GM12872 (cell line): ENCODE measurements at regions not wholly inside any gene's neighbourhood (a gene's known extent, or its start where the extent isn't known, plus 50 kb on each side); places are given as distances from the start of the nearest gene placed in this dataset.

Experiments used
- TF ChIP-seq, protein P1 (sequence below): IDR thresholded peaks from 3 replicates; pipeline ENCODE4 v1.5.1; 2011; ENCODE audit warnings: low read depth, mild to moderate bottlenecking, low read length, moderate library complexity; ENCODE audit not compliant: insufficient read depth

- TF ChIP-seq, protein P1, sequence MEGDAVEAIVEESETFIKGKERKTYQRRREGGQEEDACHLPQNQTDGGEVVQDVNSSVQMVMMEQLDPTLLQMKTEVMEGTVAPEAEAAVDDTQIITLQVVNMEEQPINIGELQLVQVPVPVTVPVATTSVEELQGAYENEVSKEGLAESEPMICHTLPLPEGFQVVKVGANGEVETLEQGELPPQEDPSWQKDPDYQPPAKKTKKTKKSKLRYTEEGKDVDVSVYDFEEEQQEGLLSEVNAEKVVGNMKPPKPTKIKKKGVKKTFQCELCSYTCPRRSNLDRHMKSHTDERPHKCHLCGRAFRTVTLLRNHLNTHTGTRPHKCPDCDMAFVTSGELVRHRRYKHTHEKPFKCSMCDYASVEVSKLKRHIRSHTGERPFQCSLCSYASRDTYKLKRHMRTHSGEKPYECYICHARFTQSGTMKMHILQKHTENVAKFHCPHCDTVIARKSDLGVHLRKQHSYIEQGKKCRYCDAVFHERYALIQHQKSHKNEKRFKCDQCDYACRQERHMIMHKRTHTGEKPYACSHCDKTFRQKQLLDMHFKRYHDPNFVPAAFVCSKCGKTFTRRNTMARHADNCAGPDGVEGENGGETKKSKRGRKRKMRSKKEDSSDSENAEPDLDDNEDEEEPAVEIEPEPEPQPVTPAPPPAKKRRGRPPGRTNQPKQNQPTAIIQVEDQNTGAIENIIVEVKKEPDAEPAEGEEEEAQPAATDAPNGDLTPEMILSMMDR, result no peak
These were observed 420.3 kb upstream of the PRICKLE1 start for GRCh38 chr12:43009846-43010240.

DNA sequence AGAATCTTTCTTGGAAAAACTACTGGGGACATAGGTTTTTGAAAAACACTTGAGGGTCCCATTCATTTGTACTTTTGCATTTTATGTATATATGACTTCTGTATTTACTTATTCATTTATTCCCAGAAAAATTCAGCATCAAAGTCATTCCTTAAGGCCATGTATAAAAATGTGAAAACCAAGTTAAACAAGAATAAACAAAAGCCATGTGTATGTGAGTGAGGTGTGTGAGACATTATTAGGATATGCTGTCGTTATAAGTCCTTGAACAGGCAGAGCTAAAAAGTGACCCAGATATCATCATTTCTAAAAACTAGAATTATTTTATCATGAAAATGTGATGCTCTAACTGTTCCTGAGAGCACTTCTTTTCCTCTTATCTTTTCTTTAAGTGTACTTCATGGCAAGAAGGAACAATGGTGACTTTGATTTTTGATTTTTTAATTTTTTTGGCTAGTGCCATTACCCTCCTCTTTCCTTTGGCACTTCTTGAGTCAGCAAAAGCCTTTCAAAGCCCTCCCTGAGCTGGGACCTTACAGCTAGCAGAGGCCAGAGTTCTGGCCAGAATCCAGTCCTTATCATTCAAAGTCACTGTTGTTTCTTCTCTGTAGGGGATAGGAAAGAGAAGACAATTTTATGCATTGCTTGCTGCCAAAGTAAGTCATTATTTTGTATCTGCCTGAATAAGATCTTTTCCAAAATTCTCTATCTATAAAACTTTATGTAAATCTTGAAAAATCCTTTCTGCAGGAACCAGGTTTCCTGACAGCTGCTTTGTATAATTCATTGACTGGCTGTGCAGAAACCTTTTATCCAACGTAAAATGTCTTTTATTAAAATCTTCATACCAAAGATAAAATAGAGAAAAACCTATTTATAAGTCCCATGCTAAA lies 419.7 kb upstream of the PRICKLE1 start:
- TF ChIP-seq, protein P1, result no peak

DNA sequence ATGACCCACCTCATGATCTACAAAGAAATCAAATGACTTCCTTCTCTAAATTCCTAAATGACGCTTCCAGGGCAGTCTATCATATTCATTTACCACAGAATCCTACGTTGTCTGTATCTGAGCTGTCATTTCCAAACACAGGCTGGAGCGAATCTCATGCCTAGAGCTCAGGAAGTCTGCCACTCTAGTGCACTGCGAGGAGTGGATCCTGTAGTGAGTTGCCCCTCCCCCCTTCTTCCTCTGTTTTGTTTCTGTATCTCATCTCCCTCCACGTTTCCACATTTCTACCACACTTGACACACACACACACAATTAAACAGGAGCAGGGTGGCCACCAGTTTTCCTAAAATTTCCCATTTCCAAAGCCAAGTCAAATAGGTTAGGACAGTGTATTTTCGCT lies 415.4 kb upstream of the PRICKLE1 start:
- TF ChIP-seq, protein P1, result no peak

- TF ChIP-seq, protein P1, result no peak
These were observed 414.6 kb upstream of the PRICKLE1 start for GRCh38 chr12:43004141-43004540.

- TF ChIP-seq, protein P1, result no peak
These were observed 407.4 kb upstream of the PRICKLE1 start for GRCh38 chr12:42996869-42997431.

- TF ChIP-seq, protein P1, result no peak
These were observed 403.3 kb upstream of the PRICKLE1 start for GRCh38 chr12:42992826-42993225.

GRCh38 chr12:42990387-42990786 lies 400.8 kb upstream of the PRICKLE1 start:
- TF ChIP-seq, protein P1, result no peak
